GM18873 (cell line): ENCODE measurements at regions not wholly inside any gene's neighbourhood (a gene's known extent, or its start where the extent isn't known, plus 50 kb on each side); places are given as distances from the start of the nearest gene placed in this dataset.
A peak's percentile ranks its signal among the peaks of the same experiment; 100 is the strongest.
"Not testable (repeated sequence)": the region's sequence is repeated elsewhere in the genome, so short reads cannot be mapped to it uniquely, and the experiment has no call there.

Experiments
- ATAC-seq: cut with Tn5 transposase; IDR thresholded peaks from one replicate; pipeline ENCODE4 v1.9.1; 2021; ENCODE audit warnings: mild to moderate bottlenecking, moderate library complexity, moderate number of reproducible peaks; ENCODE audit not compliant: unreplicated experiment, low FRiP score

DNA sequence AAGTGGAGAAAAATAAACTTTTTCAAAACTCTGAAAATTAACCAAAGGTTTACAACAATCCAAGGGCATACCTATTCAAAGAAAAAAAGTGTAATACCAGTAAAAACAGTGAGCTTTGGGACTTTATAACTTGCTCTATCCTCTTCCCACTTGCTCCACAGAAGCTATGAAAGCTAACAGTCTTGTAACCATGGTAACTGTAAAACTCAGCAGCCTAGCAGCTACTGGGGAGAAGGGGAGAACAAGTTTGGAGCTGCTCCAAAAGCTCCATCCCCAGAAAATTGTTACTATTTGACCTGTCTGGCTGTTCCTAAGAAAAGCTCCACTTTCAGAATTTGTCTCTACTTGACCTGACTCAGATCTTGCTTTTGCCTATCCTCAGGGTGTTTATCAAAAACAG is 191.5 kb downstream of the OTUD1 start:
- ATAC-seq: no peak

DNA sequence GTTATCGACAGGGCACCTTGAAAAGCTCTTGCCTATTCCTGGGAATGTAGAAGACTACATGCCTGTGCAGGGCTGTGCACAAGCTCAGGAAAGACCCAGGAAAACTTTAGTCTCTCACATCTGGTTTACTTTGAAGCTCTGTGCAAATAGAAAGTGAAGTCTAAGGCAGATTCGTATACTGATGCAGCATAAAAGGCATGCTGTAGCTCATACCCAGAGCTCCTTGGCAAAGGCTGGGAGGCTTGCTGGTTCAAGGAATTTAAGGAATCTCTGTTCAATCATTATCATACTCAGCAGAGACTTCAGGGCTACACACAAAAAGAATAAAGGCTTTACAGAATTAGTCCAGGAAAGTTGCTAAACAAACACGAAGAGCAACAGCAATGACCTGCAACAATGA is 192.0 kb downstream of the OTUD1 start:
- no peak for ATAC-seq

DNA sequence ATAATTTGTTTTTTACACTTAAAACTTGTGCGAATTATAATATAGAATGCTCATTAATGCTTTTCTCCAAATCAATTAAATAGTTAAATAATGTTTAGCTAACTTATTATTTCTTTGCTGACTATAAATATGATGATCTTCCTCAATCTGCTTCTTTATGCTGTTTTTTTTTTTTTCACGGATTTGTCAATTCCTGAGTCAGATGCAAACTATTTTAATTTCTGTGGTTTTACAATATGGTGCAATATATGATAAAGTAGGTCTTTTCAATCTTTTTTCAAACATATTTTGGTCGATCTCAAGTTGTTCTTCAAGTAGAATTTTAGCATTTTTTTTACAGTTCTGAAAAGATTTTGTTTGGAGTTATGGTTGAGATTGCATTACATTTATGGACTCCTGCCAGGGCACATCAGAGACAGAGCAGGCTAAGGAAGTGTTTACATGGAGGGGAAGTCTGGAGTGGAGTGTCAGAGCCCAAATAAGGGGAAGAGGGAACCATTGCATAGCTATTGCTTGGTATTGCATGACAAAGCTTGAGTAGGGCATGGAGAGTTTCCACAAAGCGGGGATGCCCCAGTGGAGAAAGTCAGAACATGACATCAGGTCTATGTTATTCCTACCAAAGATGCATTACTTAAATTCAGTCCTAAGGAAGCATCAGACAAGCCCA is 204.4 kb downstream of the OTUD1 start:
- no peak for ATAC-seq

DNA sequence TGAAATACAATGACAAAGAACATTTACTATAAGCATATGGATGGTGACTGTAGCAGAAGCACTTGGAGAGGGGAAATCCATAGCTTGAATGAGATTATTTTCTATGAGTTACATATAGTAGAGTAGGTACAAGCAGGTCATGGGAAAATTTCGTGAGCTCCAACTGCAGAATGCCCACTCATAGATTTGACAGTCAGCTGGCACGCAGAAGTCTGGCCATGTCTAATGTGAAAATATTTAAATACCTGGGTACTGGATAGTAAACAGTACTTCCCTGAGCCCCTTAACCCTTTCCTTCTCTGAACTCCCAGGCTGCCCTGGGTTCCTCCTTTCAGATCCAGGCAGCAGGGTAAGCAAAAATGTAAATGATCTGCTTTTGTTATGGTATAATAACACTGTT is 209.7 kb downstream of the OTUD1 start:
- ATAC-seq: no peak

DNA sequence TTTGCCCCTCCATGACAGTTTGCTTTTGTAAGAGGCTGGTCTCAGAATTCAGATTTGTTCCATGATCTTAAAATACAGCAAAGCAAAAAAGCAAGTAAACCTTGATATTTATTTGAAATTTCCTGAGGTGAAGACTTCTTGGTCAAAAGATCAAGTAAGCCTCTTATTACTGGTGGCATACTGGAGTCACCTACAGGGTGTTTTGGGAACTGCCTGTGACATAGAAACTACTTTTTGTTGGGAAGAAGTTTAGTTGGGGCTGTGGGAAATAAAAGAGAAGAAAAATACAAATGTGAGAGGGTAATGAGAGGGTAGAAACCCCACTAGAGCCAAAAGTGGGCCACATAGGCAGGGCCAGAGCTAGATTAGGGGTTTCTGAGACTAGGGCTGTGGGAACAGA is 217.9 kb downstream of the OTUD1 start:
- no peak for ATAC-seq

DNA sequence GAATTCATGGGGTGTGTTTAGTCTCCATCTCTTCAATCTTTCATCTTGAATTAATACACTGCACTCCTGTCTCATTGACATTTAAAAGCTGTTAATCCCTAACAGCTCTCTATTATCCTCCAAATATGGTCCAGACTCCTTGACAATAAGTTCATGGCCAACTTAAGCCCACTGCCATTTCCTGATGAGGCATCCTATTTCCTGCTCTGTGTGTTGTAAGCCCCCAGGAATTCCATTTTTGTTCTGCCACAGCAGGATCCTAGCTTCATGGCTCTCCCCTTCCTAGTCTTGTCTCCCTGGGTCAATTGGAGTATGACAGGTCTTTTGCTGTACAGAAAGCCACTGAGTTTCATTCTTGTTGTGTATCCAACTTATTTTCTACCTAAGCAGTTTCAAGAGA is 218.8 kb downstream of the OTUD1 start:
- no peak for ATAC-seq

DNA sequence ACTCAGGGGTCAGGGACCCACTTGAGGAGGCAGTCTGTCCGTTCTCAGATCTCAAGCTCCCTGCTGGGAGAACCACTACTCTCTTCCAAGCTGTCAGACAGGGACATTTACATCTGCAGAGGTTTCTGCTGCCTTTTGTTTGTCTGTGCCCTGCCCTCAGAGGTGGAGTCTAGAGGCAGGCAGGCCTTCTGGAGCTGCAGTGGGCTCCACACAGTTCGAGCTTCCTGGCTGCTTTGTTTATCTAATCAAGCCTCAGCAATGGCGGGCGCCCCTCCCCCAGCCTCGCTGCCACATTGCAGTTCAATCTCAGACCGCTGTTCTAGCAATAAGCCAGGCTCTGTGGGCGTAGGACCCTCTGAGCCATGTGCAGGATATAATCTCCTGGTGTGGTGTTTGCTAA is 233.0 kb downstream of the OTUD1 start:
- ATAC-seq: not testable (repeated sequence)

DNA sequence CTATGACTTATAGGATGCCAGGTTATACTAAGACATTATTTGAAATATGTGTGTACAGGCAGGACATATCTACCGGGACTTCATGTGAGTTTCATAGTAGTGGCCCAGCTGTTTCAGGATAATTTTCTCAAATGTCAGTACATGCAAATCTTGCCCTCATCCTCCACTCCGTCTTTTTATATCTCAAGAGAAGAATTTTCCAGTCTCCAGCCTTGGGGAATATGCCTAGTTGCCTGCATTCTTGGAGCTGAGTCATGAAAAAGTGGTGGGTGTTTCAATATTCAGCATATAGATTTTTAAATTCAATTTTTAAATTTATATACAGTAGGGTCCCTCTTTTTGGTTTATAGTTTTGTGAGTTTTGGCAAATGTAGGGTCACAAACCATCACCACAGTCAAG is 236.7 kb downstream of the OTUD1 start:
- no peak for ATAC-seq

DNA sequence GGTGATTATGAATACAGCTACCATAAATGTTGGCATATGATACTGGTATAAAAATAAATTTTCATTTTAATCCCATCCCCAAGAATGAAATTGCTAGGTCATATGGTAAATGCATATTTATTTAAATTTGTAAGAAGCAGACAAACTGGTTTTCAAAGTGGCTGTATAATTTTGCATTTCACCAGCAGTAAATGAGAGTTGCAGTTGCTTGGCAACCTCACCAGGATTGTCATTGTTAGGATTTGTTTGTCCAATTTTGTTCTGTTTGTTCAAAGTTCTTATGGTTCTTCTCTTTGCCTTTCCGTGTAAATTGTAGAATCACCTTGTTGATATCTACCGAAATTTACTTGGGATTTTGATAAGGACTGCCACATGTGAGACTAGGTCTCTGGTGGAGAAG is 237.4 kb downstream of the OTUD1 start:
- ATAC-seq: no peak

DNA sequence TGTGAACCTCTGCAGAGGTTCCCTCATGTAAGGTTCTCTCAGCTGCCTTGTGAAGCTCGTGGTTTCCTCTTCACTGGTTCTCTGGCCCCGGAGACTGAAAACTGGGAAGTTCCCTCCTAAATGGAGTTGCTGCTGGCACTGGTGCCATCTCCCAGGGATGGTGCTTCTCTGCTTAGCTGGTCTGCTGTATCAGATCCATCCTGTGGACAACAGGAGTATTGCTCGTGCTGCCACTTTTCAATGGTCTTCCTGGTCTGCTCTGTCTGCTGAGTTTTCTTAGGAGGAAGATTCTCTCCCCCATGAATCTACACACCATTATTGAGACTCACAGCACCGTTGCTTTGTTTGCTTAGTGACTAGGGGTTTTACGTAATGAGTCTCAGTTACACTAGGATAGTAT is 247.8 kb downstream of the OTUD1 start:
- no peak for ATAC-seq

DNA sequence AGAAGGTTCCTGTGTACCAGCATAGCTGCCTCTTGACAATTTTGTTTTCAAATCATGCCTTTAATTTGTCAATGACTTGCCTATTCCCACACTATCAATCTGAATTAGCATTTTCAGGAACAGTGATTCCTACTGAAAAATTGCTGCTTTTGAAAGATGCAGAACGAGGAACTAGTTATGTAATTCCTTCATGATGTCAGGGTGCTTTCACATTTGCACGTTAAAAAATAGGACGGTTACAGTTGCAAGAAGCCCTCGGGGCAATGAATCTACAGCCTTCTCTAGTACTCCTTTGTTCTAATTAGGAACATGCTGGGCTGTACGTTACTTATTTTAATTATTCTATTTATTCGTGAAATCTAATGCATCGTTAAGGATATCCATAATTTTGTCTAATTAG is 253.9 kb downstream of the OTUD1 start:
- no peak for ATAC-seq

DNA sequence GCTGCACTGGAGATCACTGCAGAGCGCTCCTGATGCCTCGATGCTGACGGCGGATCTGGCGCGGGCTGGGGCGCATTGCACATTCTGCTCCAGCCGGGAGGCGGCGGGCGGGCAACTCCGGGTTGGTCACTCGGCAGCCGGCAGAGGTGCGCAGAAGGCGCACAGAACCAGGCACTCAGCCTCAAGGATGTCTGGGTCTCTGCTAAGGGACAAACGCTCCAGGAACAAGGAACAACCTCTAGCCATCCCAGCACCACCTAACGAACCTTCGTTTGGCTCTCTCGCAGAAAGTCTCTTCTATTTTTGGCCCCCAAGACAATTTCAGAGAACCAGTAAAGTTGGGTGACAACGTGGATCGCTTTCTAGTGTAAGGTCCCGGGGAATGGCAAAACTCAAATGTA is 254.6 kb downstream of the OTUD1 start:
- no peak for ATAC-seq

DNA sequence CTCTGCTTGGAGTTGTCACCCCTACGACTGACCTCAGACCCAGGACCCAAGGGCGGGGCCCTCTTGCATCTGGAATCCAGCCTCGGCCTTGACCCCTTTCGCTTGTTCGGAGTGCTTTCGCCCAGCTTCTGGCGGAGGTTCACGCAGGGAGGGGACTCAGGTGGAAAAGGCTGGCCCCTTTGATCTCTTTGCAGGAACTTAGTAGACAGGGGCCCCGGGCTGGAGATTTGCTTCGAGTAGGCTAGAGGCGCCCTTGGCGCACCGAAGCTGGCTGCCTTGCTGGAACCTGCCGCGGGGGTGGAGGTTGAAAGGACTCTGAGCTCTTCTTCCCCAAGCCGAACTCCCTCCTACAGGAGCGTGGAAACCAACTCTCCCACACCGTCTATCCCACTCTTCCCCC is 255.1 kb downstream of the OTUD1 start:
- ATAC-seq: no peak

DNA sequence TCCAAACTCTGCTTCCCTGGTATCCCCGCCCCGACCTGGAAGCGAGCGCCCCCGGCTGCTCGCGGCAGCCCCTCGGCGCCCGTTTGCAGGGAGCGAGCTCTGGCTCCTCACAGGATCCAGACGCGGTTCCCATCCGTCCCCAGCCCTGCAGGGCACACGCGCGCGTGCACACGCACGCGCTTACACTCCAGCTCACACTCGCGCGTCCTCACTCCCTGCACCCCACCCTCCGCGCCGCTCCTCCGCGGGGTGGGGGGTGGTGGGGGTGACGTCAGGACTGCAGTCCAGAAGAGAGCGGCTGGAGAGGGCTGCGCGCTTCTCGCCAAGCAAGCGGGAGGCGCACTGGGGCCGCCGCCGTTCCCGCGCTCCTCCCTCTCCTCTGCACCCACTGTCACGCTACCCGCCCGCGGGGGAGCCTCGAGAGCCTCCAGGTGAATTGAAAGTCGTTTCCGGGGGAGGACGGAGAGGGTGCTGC is 255.6 kb downstream of the OTUD1 start:
- no peak for ATAC-seq

DNA sequence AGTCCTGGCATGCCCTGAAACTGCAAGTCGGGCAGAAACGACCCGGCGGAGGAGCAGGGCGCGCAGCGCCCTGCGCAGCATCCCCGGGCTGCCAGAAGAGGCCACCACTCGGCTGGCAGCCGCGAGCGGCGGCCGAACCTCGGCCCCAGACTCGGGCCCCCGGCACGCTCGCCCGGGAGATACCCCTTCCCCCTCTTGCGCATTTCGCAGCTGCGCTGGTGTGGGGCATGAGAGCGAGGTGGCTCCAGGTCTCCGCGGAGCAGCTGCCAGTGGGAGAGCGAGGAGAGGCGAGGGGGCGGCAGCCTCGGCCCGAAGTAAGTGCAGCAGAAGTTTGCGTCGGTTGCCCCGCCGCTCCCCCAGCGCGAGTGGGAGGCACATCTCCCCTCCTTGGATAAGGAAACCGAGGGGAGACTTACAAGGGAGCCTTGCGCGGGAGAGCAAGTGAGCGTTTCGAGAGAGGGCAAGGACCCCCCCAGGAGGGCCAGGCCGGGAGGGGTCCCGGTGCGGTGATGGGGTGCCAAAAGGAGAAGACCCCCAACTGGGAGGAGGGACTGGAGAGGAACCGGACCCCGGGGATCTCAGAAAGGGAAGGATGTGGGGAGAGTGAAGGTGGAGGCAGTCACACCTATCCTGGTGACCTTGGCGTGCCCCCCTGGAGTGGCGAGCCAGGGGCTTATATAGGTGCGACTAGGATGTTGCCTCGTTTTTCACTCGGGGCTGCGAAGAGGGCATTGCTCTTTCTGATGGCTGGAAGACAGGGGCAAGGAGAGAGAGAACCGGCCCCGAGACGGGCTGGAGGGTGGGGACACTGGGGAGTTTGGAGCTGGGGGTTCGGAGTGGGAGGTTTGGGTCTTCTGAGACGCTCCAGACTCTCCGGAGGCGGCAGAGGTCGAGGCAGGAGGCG is 256.3 kb downstream of the OTUD1 start:
- no peak for ATAC-seq

DNA sequence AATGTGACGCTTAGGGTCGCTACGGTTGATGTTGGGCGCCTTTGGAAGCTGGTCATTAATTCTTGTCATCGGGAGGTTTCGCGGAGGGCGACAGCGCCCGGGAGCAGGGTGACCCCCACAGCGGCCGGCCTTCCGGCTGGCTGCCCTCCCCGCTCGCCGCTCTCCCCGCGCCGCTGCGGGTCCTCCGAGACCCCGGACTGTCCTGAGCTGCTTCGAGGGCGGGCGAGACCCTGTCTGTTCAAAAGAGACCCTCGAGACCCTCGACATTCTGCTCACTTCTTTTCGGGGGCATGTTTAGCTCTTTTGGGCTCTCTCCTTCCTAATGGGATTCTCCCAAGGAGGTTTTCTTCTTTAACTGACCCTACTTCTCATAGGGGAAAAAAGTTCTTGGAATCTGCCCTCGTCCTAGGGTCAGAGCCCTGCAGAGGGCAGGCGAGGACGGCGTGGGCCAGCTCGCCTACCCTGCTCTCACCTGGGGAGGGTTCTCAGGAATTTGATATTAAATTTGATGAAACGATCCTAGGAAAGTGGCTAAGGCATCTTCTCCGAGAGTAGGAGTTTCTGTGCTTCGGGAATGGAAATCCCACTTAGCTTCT is 257.0 kb downstream of the OTUD1 start:
- ATAC-seq: no peak

DNA sequence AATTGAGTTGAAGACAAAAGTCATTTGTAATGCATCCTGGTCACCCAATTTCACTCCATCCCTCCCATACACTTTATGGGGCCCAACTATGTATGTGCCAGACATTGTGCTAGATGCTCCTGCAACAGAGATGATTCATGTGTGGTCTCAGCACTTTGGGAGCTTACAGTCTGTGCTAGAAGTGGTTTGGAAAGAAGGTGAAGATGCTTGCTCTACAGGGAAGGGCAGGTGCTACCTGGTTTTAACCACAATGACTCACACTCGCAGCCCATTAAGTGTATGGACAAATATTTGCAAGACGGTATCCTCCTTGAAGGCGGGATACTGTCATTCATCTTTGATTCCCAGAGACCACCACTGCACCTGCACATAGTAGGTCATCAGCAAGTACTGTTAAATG is 257.6 kb downstream of the OTUD1 start:
- ATAC-seq: no peak

DNA sequence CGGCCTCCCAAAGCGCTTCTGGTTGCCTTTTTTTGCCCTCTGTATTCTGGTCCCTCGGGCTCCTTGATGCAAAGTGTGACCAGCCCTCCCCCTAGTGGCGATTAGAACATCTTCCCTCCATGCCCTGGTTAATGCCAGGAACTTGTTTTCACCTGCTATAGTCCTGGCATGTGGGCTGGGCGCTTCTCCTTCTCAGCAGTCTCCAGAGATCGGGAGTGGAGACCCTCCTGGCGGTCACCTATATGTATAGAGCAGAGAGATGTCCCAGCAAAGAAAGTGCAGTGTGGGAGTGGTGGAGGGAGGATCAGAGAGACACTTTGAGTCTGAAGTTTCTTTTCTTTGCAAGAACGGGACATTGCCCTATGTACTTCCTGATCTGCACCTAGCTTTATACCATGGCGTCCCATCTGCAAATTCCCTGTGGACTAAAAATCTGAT is 264.1 kb downstream of the OTUD1 start:
- ATAC-seq: peak; percentile 83

DNA sequence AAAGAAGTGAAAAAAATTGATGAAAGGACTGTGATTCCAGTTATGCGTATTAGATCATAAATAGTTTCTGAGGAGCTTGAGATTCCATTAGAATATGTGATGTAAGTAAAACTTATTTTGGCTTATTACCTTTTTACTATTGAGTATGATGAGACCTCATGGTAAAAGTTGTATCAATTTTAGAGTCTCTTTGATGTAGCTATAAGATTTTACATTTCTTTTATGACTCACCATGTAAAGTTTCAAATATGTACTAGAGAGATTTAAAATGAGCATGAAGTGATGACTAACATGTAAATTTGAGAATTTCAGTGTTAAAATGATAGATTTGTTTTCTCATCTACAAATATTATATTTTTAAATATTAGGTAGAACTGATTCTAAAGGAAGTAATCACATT is 276.5 kb downstream of the OTUD1 start:
- ATAC-seq: no peak

DNA sequence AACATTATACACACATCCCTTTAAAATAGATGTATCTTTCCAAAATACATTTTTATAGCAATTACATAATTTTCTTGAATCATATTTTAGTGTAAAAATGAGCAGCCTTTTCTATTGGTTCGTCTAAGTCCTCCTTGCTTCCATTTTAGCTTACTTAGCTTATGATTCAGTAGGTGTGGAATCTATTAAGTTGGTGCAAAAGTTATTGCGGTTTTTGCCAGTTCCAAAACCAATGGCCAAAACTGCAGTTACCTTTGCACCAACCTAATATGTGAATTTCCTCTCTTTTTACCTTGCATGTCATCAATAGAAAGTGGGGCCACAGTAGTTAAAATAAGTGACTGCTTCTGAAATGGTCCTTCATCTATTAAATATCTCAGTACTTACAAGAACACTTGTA is 279.0 kb downstream of the OTUD1 start:
- ATAC-seq: no peak

DNA sequence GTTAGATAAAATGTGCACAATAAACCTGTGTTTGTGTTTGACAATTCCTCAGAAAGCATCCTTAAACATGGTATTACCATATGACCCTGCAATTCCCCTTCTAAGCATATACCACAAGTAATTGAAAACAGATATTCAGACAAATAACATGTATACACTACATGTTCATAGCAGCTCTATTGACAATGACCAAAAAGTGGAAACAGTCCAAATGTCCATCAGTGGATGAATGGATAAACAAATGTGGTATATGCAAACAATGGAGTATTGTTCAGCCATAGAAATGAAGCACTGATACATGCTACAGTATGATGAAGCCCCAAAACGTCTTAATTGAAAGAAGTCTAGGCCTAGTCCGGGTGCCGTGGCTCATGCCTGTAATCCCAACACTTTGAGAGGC is 280.1 kb downstream of the OTUD1 start:
- ATAC-seq: no peak
